Tibial nerve (tissue), 4 donors: ENCODE measurements at regions not wholly inside any gene's neighbourhood (a gene's known extent, or its start where the extent isn't known, plus 50 kb on each side); places are given as distances from the start of the nearest gene placed in this dataset.

ENCODE experiments used
- DNase-seq, 2 donors: peaks; one replicate each; pipeline ENCODE4 v3.0.0-alpha.2; 2019; ENCODE audit warnings: low spot score in 2 of 2
- H3K27ac ChIP-seq, 4 donors: fragments of 200-600 bp; sonication (generic) in 3 of 4; one replicate each; pipeline ENCODE4 v1.5.1; 2017 to 2019; ENCODE audit warnings: mild to moderate bottlenecking in 1 of 4
- H3K27me3 ChIP-seq, 2 donors: fragments of 200-600 bp; sonication (generic) in 1 of 2; one replicate each; pipeline versions ENCODE4 v1.5.1 to v1.6.0; 2017 to 2019
- H3K36me3 ChIP-seq, 3 donors: fragments of 200-600 bp; sonication (generic); one replicate each; pipeline ENCODE4 v1.5.1; 2018 to 2019
- H3K4me1 ChIP-seq, 4 donors: fragments of 200-600 bp; sonication (generic) in 3 of 4; one replicate each; pipeline ENCODE4 v1.5.1; 2017 to 2019
- H3K4me3 ChIP-seq, 4 donors: fragments of 200-600 bp; sonication (generic) in 3 of 4; one replicate each; pipeline ENCODE4 v1.5.1; 2017 to 2019; ENCODE audit warnings: mild to moderate bottlenecking in 1 of 4, moderate library complexity in 1 of 4
- H3K9me3 ChIP-seq, 4 donors: fragments of 200-600 bp; sonication (generic) in 3 of 4; one replicate each; pipeline ENCODE4 v1.5.1; 2017 to 2019
- EP300 ChIP-seq, 2 donors: sonication (generic); formaldehyde crosslinking; IDR thresholded peaks; one replicate each; pipeline ENCODE4 v1.6.1; 2017; ENCODE audit warnings: antibody characterized with exemption in 2 of 2, mild to moderate bottlenecking in 1 of 2
- POLR2A ChIP-seq, 2 donors: fragments of 450-650 bp; IDR thresholded peaks; one replicate each; pipeline ENCODE4 v1.6.1; 2017; ENCODE audit warnings: antibody characterized with exemption in 2 of 2, mild to moderate bottlenecking in 2 of 2, moderate library complexity in 2 of 2
- WGBS, 2 donors: methylation state at CpG; one replicate each; pipeline ENCODE4 v1.1.5; 2018; 5-methylcytosine and 5-hydroxymethylcytosine counted together
- TF ChIP-seq, protein P1 (sequence below), 5 experiments: fragments of 200-600 bp in 3 of 5; fragments of 450-650 bp in 2 of 5; sonication (generic) in 3 of 5; IDR thresholded peaks; one replicate each; pipeline ENCODE4 v1.5.1; 2016 to 2019; ENCODE audit warnings: antibody characterized with exemption in 5 of 5, mild to moderate bottlenecking in 3 of 5, moderate library complexity in 2 of 5

GRCh38 chr7:21269021-21269420 lies 158.9 kb upstream of the SP4 start:
- DNase-seq = no peak
- H3K4me3 ChIP-seq = no peak overlapping the region
- no peaks in the 10 kb centered on the region for H3K9me3 ChIP-seq
- H3K36me3 ChIP-seq = no peaks in the 10 kb centered on the region
- TF ChIP-seq, protein P1, sequence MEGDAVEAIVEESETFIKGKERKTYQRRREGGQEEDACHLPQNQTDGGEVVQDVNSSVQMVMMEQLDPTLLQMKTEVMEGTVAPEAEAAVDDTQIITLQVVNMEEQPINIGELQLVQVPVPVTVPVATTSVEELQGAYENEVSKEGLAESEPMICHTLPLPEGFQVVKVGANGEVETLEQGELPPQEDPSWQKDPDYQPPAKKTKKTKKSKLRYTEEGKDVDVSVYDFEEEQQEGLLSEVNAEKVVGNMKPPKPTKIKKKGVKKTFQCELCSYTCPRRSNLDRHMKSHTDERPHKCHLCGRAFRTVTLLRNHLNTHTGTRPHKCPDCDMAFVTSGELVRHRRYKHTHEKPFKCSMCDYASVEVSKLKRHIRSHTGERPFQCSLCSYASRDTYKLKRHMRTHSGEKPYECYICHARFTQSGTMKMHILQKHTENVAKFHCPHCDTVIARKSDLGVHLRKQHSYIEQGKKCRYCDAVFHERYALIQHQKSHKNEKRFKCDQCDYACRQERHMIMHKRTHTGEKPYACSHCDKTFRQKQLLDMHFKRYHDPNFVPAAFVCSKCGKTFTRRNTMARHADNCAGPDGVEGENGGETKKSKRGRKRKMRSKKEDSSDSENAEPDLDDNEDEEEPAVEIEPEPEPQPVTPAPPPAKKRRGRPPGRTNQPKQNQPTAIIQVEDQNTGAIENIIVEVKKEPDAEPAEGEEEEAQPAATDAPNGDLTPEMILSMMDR (IDR thresholded peaks at IDR 0.05) = no peak
- TF ChIP-seq EP300 (IDR thresholded peaks at IDR 0.05) = no peak
- TF ChIP-seq POLR2A (IDR thresholded peaks at IDR 0.05) = no peak
- H3K4me1 ChIP-seq = no peaks in the 10 kb centered on the region
- no peaks in the 10 kb centered on the region for H3K27me3 ChIP-seq
- H3K27ac ChIP-seq = no peak overlapping the region
- WGBS, 2 donors = 70 to 86% methylated on average over 4 of the region's 4 CpGs

GRCh38 chr7:21276471-21277035 lies 151.3 kb upstream of the SP4 start:
- Histone ChIP-seq H3K9me3 (no peaks in the 10 kb centered on the region), H3K27ac (no peak overlapping the region), H3K4me1 (no peaks in the 10 kb centered on the region), H3K4me3 (no peak overlapping the region), H3K36me3 (no peaks in the 10 kb centered on the region), H3K27me3 (no peaks in the 10 kb centered on the region)
- WGBS, 2 donors = 36 to 63% methylated on average over 5 of the region's 5 CpGs
- no peak for DNase-seq
- TF ChIP-seq, protein P1 (IDR thresholded peaks at IDR 0.05) = no peak
- TF ChIP-seq POLR2A (IDR thresholded peaks at IDR 0.05) (no peak), EP300 (IDR thresholded peaks at IDR 0.05) (no peak)

DNA sequence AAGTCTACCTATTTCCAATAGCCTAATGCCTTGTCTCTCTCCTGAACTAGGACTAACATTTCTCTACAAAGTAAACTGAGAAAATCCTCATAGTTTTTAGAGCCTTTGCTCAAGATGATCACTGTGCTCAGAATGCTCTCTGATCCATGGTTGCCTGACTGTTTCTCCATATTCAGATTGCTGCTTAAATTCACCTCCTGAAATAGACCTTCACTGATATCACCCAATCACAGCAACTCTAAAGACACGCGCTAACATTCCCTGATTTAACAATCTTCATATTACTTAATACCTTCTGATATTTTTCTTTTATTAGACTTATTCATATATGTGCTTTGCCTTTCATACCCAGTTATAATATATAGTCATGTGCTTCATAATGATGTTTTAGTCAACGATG lies 148.9 kb upstream of the SP4 start:
- Histone ChIP-seq H3K27ac (no peak overlapping the region), H3K4me1 (no peaks in the 10 kb centered on the region), H3K27me3 (no peaks in the 10 kb centered on the region), H3K9me3 (no peaks in the 10 kb centered on the region), H3K4me3 (no peak overlapping the region), H3K36me3 (no peaks in the 10 kb centered on the region)
- 91 to 96% methylated on average over 3 of the region's 3 CpGs for WGBS, 2 donors
- TF ChIP-seq EP300 (IDR thresholded peaks at IDR 0.05) = no peak
- TF ChIP-seq, protein P1 (IDR thresholded peaks at IDR 0.05) = no peak
- TF ChIP-seq POLR2A (IDR thresholded peaks at IDR 0.05) = no peak
- no peak for DNase-seq

- Histone ChIP-seq H3K4me1 (no peaks in the 10 kb centered on the region), H3K27me3 (no peaks in the 10 kb centered on the region), H3K36me3 (no peaks in the 10 kb centered on the region), H3K27ac (no peak overlapping the region), H3K9me3 (no peaks in the 10 kb centered on the region), H3K4me3 (no peak overlapping the region)
- TF ChIP-seq EP300 (IDR thresholded peaks at IDR 0.05) = no peak
- TF ChIP-seq, protein P1 (IDR thresholded peaks at IDR 0.05) = no peak
- no peak for TF ChIP-seq POLR2A (IDR thresholded peaks at IDR 0.05)
- DNase-seq = no peak
These were observed 146.7 kb upstream of the SP4 start for GRCh38 chr7:21281193-21281592.

GRCh38 chr7:21293771-21294170 lies 134.1 kb upstream of the SP4 start:
- H3K36me3 ChIP-seq = no peaks in the 10 kb centered on the region
- TF ChIP-seq, protein P1 (IDR thresholded peaks at IDR 0.05) = no peak
- no peaks in the 10 kb centered on the region for H3K4me1 ChIP-seq
- H3K27ac ChIP-seq = no peak overlapping the region
- no peaks in the 10 kb centered on the region for H3K27me3 ChIP-seq
- no peak overlapping the region for H3K4me3 ChIP-seq
- WGBS, 2 donors = 95 to 96% methylated on average over 3 of the region's 3 CpGs
- H3K9me3 ChIP-seq = no peaks in the 10 kb centered on the region
- no peak for DNase-seq
